ENCODE measurements at regions not wholly inside any gene's neighbourhood (a gene's known extent, or its start where the extent isn't known, plus 50 kb on each side); places are given as distances from the start of the nearest gene placed in this dataset.

GRCh38 chr20:39839399-39840119, 849.5 kb downstream of the MAFB start:
- DNase-seq (ENCODE audit: low read depth) = no peak
- TF ChIP-seq CTCF (IDR thresholded peaks at IDR 0.05; ENCODE audit: insufficient read depth, low read depth, low read length, missing control alignments) = no peak

GRCh38 chr20:39837561-39837960, 851.5 kb downstream of the MAFB start:
- no peak for TF ChIP-seq CTCF (IDR thresholded peaks at IDR 0.05; ENCODE audit: insufficient read depth, low read depth, low read length, missing control alignments)
- no peak overlapping the region for H3K4me3 ChIP-seq (ENCODE audit: low read length)
- DNase-seq (ENCODE audit: low read depth) = no peak

More at GRCh38 chr20:39839399-39840119, 849.5 kb downstream of the MAFB start:
- H3K4me3 ChIP-seq (ENCODE audit: low read length) = no peak overlapping the region

GRCh38 chr20:39835130-39835842, 853.8 kb downstream of the MAFB start:
- no peak for TF ChIP-seq CTCF (IDR thresholded peaks at IDR 0.05; ENCODE audit: insufficient read depth, low read depth, low read length, missing control alignments)
- DNase-seq (ENCODE audit: low read depth) = no peak

GRCh38 chr20:39830903-39831302, 858.1 kb downstream of the MAFB start:
- no peak overlapping the region for H3K4me3 ChIP-seq (ENCODE audit: low read length)
- TF ChIP-seq CTCF (IDR thresholded peaks at IDR 0.05; ENCODE audit: insufficient read depth, low read depth, low read length, missing control alignments) = no peak
- no peak for DNase-seq (ENCODE audit: low read depth)

More at GRCh38 chr20:39835130-39835842, 853.8 kb downstream of the MAFB start:
- no peak overlapping the region for H3K4me3 ChIP-seq (ENCODE audit: low read length)

- no peak for TF ChIP-seq CTCF (IDR thresholded peaks at IDR 0.05; ENCODE audit: insufficient read depth, low read depth, low read length, missing control alignments)
These were observed 859.4 kb downstream of the MAFB start for GRCh38 chr20:39829661-39830060.

GRCh38 chr20:39829256-39829655, 859.8 kb downstream of the MAFB start:
- TF ChIP-seq CTCF (IDR thresholded peaks at IDR 0.05; ENCODE audit: insufficient read depth, low read depth, low read length, missing control alignments) = no peak
- no peak overlapping the region for H3K4me3 ChIP-seq (ENCODE audit: low read length)
- no peak for DNase-seq (ENCODE audit: low read depth)

More at GRCh38 chr20:39829661-39830060, 859.4 kb downstream of the MAFB start:
- H3K4me3 ChIP-seq (ENCODE audit: low read length) = no peak overlapping the region
- no peak for DNase-seq (ENCODE audit: low read depth)

All from epithelial cell of esophagus (primary cell).